HL-60 (cell line): ENCODE measurements at regions not wholly inside any gene's neighbourhood (a gene's known extent, or its start where the extent isn't known, plus 50 kb on each side); places are given as distances from the start of the nearest gene placed in this dataset.

ENCODE experiments used
- DNase-seq, 2 experiments: peaks; one replicate each; pipeline ENCODE4 v3.0.0-alpha.2; 2010 to 2020; ENCODE audit warnings: low read depth in 1 of 2, low spot score in 1 of 2
- H3K27ac ChIP-seq: fragments of 250-450 bp; sonication (Bioruptor Pico); replicated peaks from 2 replicates; pipeline ENCODE4 v1.5.1; 2020; ENCODE audit warnings: mild to moderate bottlenecking, moderate library complexity
- H3K27me3 ChIP-seq: fragments of 250-450 bp; sonication (Bioruptor Pico); 2 replicates; pipeline ENCODE4 v1.5.1; 2021; ENCODE audit warnings: mild to moderate bottlenecking, moderate library complexity; ENCODE audit not compliant: insufficient read depth, poor library complexity, severe bottlenecking
- H3K4me3 ChIP-seq: replicated peaks from 2 replicates; pipeline ENCODE4 v1.5.1; 2011; ENCODE audit warnings: mild to moderate bottlenecking, control low read depth, low read length; ENCODE audit not compliant: insufficient read depth
- GABPA ChIP-seq: IDR thresholded peaks from 2 replicates; pipeline ENCODE4 v1.6.1; 2012; ENCODE audit warnings: low read depth
- POLR2AphosphoS5 ChIP-seq: IDR thresholded peaks from 2 replicates; pipeline ENCODE4 v1.6.1; 2012; ENCODE audit warnings: low read depth
- SPI1 ChIP-seq: IDR thresholded peaks from 2 replicates; pipeline ENCODE4 v1.6.1; 2012; ENCODE audit warnings: low read depth, mild to moderate bottlenecking, borderline replicate concordance
- TF ChIP-seq, protein P1 (sequence below): IDR thresholded peaks from one replicate; pipeline ENCODE4 v1.5.1; 2011; ENCODE audit warnings: low read length, control low read depth, inconsistent platforms; ENCODE audit not compliant: insufficient read depth
- TF ChIP-seq, protein P2 (sequence below): IDR thresholded peaks from 2 replicates; pipeline ENCODE4 v1.6.1; 2012; ENCODE audit warnings: low read depth; ENCODE audit not compliant: insufficient replicate concordance

DNA sequence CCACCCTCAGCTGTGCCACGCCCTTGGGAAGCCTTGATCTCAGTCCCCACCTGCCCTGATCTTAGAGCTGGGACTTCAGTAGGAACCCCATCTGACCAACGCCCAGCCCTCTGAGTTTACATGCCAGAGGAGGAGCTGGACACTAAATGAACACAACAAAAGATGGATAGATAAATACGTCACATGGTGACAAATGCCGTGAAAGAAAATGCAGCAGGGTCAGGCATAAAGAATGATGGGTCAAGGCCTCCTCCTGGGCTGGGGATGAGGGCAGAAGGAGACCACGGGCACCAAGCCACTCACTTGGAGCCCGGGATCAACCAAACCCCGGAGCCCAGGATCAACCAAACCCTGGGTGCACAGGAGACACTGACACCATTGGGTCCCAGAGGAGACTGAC is 354.9 kb downstream of the C16orf95 start:
- TF ChIP-seq POLR2AphosphoS5 (no peak), GABPA (no peak), SPI1 (no peak)
- TF ChIP-seq, protein P1, sequence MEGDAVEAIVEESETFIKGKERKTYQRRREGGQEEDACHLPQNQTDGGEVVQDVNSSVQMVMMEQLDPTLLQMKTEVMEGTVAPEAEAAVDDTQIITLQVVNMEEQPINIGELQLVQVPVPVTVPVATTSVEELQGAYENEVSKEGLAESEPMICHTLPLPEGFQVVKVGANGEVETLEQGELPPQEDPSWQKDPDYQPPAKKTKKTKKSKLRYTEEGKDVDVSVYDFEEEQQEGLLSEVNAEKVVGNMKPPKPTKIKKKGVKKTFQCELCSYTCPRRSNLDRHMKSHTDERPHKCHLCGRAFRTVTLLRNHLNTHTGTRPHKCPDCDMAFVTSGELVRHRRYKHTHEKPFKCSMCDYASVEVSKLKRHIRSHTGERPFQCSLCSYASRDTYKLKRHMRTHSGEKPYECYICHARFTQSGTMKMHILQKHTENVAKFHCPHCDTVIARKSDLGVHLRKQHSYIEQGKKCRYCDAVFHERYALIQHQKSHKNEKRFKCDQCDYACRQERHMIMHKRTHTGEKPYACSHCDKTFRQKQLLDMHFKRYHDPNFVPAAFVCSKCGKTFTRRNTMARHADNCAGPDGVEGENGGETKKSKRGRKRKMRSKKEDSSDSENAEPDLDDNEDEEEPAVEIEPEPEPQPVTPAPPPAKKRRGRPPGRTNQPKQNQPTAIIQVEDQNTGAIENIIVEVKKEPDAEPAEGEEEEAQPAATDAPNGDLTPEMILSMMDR, result no peak
- TF ChIP-seq, protein P2, sequence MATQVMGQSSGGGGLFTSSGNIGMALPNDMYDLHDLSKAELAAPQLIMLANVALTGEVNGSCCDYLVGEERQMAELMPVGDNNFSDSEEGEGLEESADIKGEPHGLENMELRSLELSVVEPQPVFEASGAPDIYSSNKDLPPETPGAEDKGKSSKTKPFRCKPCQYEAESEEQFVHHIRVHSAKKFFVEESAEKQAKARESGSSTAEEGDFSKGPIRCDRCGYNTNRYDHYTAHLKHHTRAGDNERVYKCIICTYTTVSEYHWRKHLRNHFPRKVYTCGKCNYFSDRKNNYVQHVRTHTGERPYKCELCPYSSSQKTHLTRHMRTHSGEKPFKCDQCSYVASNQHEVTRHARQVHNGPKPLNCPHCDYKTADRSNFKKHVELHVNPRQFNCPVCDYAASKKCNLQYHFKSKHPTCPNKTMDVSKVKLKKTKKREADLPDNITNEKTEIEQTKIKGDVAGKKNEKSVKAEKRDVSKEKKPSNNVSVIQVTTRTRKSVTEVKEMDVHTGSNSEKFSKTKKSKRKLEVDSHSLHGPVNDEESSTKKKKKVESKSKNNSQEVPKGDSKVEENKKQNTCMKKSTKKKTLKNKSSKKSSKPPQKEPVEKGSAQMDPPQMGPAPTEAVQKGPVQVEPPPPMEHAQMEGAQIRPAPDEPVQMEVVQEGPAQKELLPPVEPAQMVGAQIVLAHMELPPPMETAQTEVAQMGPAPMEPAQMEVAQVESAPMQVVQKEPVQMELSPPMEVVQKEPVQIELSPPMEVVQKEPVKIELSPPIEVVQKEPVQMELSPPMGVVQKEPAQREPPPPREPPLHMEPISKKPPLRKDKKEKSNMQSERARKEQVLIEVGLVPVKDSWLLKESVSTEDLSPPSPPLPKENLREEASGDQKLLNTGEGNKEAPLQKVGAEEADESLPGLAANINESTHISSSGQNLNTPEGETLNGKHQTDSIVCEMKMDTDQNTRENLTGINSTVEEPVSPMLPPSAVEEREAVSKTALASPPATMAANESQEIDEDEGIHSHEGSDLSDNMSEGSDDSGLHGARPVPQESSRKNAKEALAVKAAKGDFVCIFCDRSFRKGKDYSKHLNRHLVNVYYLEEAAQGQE, result no peak
- no peak for DNase-seq
- H3K27ac ChIP-seq, result no peak overlapping the region
- no peaks in the 10 kb centered on the region for H3K27me3 ChIP-seq
- no peak overlapping the region for H3K4me3 ChIP-seq

DNA sequence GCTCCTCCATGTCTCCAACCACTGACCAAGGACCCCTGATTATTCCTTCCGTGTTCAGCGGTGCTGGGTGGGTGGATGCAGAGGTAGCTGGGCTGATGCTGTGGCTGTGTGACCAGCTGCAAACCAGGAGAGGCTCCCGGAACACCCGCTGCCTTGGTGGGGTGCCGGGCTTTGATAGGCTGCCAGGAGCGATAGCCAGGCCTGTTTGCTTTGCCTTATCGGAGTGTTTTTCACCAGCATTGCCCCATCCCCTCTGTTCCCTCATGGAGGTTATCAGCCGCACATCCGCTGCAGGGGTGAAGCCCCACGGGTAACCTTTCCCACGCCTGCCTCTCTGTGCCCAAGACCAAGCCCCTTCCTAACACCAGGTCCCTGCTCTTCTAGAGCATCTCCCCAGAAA is 354.3 kb downstream of the C16orf95 start:
- no peak for DNase-seq
- Histone ChIP-seq H3K4me3 (no peak overlapping the region), H3K27me3 (no peaks in the 10 kb centered on the region), H3K27ac (no peak overlapping the region)
- TF ChIP-seq, protein P1, result no peak
- no peak for TF ChIP-seq SPI1
- TF ChIP-seq GABPA, result no peak
- TF ChIP-seq, protein P2, result no peak

DNA sequence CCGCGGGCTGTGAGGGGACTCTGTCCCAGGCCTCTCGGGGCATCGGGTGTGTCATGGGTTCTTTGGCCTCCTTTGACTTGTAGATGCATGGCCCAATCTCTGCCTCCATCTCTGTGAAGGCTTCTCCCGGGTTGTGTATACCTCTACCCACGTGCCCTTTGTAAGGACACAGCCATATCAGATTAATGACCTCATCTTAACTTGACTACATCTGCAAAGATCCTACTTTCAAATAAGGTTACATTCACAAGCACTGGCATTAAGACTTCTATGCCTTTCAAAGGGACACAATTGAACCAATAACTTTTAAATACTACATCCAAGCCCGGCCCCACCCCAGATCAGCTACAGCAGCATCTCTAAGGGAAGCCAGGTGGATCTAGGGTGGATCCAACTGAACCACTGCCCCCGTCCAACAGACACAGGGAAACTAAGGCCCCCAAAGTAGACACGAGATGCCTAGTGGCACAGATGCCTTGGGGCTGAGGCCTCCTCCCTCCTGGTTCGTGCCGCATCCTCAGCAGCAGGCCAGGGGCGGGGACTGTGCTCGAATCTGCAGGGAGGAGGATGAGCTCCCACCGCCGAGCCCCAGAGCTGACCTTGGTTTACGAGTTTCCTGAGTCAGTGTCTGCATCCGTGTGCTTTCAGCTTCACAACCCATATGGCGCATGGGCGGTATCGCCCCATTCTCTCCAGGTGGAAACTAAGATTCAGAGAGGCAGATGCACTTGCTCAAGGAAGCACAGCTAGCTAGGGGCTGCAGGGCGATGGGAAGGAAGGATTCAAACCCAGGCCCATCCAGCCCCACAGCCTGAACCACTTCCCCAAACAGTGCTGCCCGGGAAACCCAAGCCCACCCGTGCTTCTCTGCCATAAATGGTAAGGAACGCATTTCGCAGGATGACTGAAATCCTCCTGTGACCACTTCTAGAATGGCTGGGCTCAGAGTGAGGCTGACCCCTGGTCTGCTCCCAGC is 353.3 kb downstream of the C16orf95 start:
- Histone ChIP-seq H3K27ac (no peak overlapping the region), H3K27me3 (no peaks in the 10 kb centered on the region), H3K4me3 (no peak overlapping the region)
- DNase-seq, result no peak
- TF ChIP-seq SPI1 (no peak), POLR2AphosphoS5 (no peak)

DNA sequence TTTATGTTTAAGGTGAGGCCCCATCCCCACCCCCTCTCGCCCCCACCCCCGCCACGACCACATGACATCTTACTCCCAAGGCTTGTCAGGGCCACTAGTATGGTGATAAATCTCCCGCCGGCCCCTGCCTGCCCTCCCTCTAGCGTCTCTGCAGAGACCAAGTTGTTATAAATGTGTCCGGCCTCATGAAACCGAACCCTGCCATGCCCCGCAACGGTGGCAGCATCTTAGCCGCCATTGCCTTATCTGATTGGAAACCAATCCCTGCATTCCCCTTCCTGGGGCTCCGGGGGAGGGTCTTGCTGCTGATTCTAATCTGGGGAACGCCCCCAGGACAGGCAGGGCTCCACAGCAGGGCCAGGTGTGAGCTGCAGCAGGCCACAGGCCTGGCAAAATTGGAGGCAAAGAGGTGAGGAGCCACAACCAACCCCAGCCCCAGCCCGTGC is 352.4 kb downstream of the C16orf95 start:
- TF ChIP-seq, protein P1, result no peak
- TF ChIP-seq SPI1, result no peak
- no peak for TF ChIP-seq GABPA
- TF ChIP-seq POLR2AphosphoS5, result no peak
- TF ChIP-seq, protein P2, result no peak
- H3K27ac ChIP-seq, result no peak overlapping the region
- no peak overlapping the region for H3K4me3 ChIP-seq
- no peak for DNase-seq
- no peaks in the 10 kb centered on the region for H3K27me3 ChIP-seq
